ENCODE measurements at regions not wholly inside any gene's neighbourhood (a gene's known extent, or its start where the extent isn't known, plus 50 kb on each side); places are given as distances from the start of the nearest gene placed in this dataset.

DNA sequence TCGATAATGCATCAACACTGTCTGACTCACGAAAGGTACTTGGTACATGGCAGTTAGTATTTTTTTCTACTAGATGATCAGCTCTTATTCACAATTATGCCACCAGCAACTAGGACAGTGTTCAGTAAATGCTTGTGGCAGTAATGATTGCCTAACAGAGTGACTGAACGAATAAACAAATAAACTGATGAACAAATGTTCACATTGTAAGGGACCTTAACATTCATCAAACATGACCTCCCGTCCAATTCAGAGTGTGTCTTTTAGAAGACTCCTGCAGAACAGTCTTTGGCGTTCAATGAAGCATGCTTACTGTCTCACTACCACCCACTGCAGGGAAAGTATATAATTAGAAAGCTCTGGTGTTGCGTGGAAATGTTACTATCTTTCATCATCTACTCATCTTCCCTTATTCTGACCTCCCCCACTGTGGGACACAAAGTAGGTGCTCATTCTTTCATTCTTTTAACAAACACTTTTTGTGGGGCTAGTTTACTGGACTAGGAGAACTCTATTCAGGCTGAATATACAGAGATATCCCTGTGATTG is 319.3 kb downstream of the RAB28 start:
- Histone ChIP-seq H3K9me2 (replicated peaks; ENCODE audit: low read length) (no peaks in the 10 kb centered on the region), H4K20me1 (ENCODE audit: low read length) (no peaks in the 10 kb centered on the region), H2AFZ (ENCODE audit: low read length) (no peak overlapping the region), H3K79me2 (ENCODE audit: low read length) (no peaks in the 10 kb centered on the region), H3F3A (ENCODE audit: low read length, unreplicated experiment) (peaks cover 4% of the 10 kb centered on the region), H3K27me3 (ENCODE audit: low read length) (no peaks in the 10 kb centered on the region), H3K4me2 (ENCODE audit: low read length) (no peak overlapping the region), H3K4me3 (ENCODE audit: low read length) (no peak overlapping the region), H3K9me3 (ENCODE audit: low read length) (no peaks in the 10 kb centered on the region), H3K27ac (ENCODE audit: low read length) (no peak overlapping the region), H3K36me3 (ENCODE audit: low read depth, low read length) (no peaks in the 10 kb centered on the region), H3K4me1 (ENCODE audit: insufficient read depth, low read length) (peaks cover 5% of the 10 kb centered on the region; the same call in 1 of the 2 replicates), H3K9ac (ENCODE audit: low read length) (no peak overlapping the region)
- ATAC-seq (no peak), DNase-seq (no peak)
- ChIA-PET POLR2A (ENCODE audit: unreplicated experiment) (no interaction called here), CTCF (no interaction called here)
- TF ChIP-seq EZH2 (IDR thresholded peaks at IDR 0.05; ENCODE audit: low read length, unreplicated experiment) (no peak), EZH2phosphoT487 (IDR thresholded peaks at IDR 0.05; ENCODE audit: borderline replicate concordance, low read length) (no peak)
- TF ChIP-seq, protein P1, sequence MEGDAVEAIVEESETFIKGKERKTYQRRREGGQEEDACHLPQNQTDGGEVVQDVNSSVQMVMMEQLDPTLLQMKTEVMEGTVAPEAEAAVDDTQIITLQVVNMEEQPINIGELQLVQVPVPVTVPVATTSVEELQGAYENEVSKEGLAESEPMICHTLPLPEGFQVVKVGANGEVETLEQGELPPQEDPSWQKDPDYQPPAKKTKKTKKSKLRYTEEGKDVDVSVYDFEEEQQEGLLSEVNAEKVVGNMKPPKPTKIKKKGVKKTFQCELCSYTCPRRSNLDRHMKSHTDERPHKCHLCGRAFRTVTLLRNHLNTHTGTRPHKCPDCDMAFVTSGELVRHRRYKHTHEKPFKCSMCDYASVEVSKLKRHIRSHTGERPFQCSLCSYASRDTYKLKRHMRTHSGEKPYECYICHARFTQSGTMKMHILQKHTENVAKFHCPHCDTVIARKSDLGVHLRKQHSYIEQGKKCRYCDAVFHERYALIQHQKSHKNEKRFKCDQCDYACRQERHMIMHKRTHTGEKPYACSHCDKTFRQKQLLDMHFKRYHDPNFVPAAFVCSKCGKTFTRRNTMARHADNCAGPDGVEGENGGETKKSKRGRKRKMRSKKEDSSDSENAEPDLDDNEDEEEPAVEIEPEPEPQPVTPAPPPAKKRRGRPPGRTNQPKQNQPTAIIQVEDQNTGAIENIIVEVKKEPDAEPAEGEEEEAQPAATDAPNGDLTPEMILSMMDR (conservative IDR thresholded peaks at IDR 0.05; ENCODE audit: low read depth, low read length), result no peak
- intact Hi-C loops (cut with micrococcal nuclease), result no loop called here
- no TSS peak for BruUV-seq (replicated peaks)

DNA sequence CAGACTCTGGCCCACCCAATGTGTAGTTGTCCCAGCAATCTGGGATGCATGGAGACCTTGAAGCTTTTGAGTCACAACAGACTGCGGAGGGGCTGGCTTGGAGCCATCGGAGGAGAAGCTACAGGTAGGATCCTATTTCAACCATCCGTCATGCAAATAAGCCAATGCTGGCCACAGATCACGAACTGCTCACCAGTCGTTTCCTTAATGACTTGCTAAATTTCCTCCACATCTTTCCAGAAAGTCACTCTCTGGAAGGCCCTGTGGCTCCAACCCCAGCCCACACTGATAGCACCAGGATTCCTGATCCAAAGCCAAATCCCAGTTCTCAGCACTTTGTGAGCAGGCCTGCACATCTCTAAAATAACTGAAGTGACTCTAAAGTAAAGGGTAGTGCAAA is 321.3 kb downstream of the RAB28 start:
- H3K9me3 ChIP-seq (ENCODE audit: low read length), result no peaks in the 10 kb centered on the region
- H4K20me1 ChIP-seq (ENCODE audit: low read length), result no peaks in the 10 kb centered on the region
- ATAC-seq (no peak), DNase-seq (peak; percentile 38)
- intact Hi-C loops (cut with micrococcal nuclease), result no loop called here
- no peak for TF ChIP-seq EZH2phosphoT487 (IDR thresholded peaks at IDR 0.05; ENCODE audit: borderline replicate concordance, low read length)
- TF ChIP-seq EZH2 (IDR thresholded peaks at IDR 0.05; ENCODE audit: low read length, unreplicated experiment), result no peak
- TF ChIP-seq, protein P1 (conservative IDR thresholded peaks at IDR 0.05; ENCODE audit: low read depth, low read length), result no peak
- H3K79me2 ChIP-seq (ENCODE audit: low read length), result no peaks in the 10 kb centered on the region
- H3K4me3 ChIP-seq (ENCODE audit: low read length), result no peak overlapping the region
- H3K27ac ChIP-seq (ENCODE audit: low read length), result no peak overlapping the region
- H3F3A ChIP-seq (ENCODE audit: low read length, unreplicated experiment), result peaks cover 4% of the 10 kb centered on the region
- H3K36me3 ChIP-seq (ENCODE audit: low read depth, low read length), result no peaks in the 10 kb centered on the region
- BruUV-seq (replicated peaks), result no TSS peak
- no peak overlapping the region for H2AFZ ChIP-seq (ENCODE audit: low read length)
- ChIA-PET CTCF (no interaction called here), POLR2A (ENCODE audit: unreplicated experiment) (no interaction called here)
- no peak overlapping the region for H3K9ac ChIP-seq (ENCODE audit: low read length)
- H3K9me2 ChIP-seq (replicated peaks; ENCODE audit: low read length), result no peaks in the 10 kb centered on the region
- peaks cover 5% of the 10 kb centered on the region; the same call in 1 of the 2 replicates for H3K4me1 ChIP-seq (ENCODE audit: insufficient read depth, low read length)
- H3K27me3 ChIP-seq (ENCODE audit: low read length), result no peaks in the 10 kb centered on the region
- no peak overlapping the region for H3K4me2 ChIP-seq (ENCODE audit: low read length)

DNA sequence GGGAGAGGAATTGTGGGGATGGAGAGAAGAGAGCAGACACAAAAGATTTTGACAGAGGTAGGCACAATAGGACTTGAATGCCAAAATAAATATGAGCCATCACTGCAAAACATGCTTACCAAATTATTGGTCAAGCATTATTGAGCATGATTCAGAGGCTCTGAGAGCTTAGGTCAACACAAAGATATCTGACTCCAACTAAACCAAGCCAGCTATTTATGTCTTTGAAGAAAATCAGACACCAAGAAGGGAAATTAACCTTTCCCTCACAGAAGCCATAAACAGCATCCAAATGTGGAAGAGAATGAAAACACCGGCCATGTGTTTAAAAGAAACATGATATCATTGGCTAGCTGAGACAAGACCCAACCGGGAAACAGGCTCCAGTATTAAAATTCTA is 323.2 kb downstream of the RAB28 start:
- no peaks in the 10 kb centered on the region for H3K9me2 ChIP-seq (replicated peaks; ENCODE audit: low read length)
- no peaks in the 10 kb centered on the region for H3K36me3 ChIP-seq (ENCODE audit: low read depth, low read length)
- no peak overlapping the region for H3K4me2 ChIP-seq (ENCODE audit: low read length)
- ChIA-PET CTCF (no interaction called here), POLR2A (ENCODE audit: unreplicated experiment) (interaction anchor here (0.6 kb wide), 1 partner anchor 235 kb away, joined by 4 read pairs; no protein-coding TSS in a partner anchor)
- peaks cover 5% of the 10 kb centered on the region; the same call in 1 of the 2 replicates for H3K4me1 ChIP-seq (ENCODE audit: insufficient read depth, low read length)
- no peaks in the 10 kb centered on the region for H3K79me2 ChIP-seq (ENCODE audit: low read length)
- no peak overlapping the region for H3K9ac ChIP-seq (ENCODE audit: low read length)
- intact Hi-C loops (cut with micrococcal nuclease), result no loop called here
- DNase-seq (peak; percentile 72), ATAC-seq (peak; percentile 80)
- H3K27me3 ChIP-seq (ENCODE audit: low read length), result no peaks in the 10 kb centered on the region
- H3K4me3 ChIP-seq (ENCODE audit: low read length), result no peak overlapping the region
- no peak overlapping the region for H3K27ac ChIP-seq (ENCODE audit: low read length)
- no peak for TF ChIP-seq EZH2 (IDR thresholded peaks at IDR 0.05; ENCODE audit: low read length, unreplicated experiment)
- TF ChIP-seq, protein P1 (conservative IDR thresholded peaks at IDR 0.05; ENCODE audit: low read depth, low read length), result no peak
- no peak for TF ChIP-seq EZH2phosphoT487 (IDR thresholded peaks at IDR 0.05; ENCODE audit: borderline replicate concordance, low read length)
- H2AFZ ChIP-seq (ENCODE audit: low read length), result no peak overlapping the region
- peaks cover 4% of the 10 kb centered on the region for H3F3A ChIP-seq (ENCODE audit: low read length, unreplicated experiment)
- H4K20me1 ChIP-seq (ENCODE audit: low read length), result no peaks in the 10 kb centered on the region
- H3K9me3 ChIP-seq (ENCODE audit: low read length), result no peaks in the 10 kb centered on the region
- BruUV-seq (replicated peaks), result no TSS peak

All from PC-3 (cell line).